Smooth muscle cell (in vitro differentiated cells): ENCODE measurements at regions not wholly inside any gene's neighbourhood (a gene's known extent, or its start where the extent isn't known, plus 50 kb on each side); places are given as distances from the start of the nearest gene placed in this dataset.

ENCODE experiments used
- DNase-seq: peaks from one replicate; lab custom pipeline; 2025; ENCODE audit not compliant: unreplicated experiment; lab: John Stamatoyannopoulos, UW
- H2AFZ ChIP-seq: fragments of 200-600 bp; sonication (generic); 2 replicates; pipeline ENCODE4 v1.6.0; 2016; ENCODE audit warnings: antibody characterized with exemption, low read depth, mild to moderate bottlenecking
- H3F3A ChIP-seq: fragments of 200-600 bp; sonication (generic); 2 replicates; pipeline ENCODE4 v1.6.0; 2017; ENCODE audit warnings: antibody characterized with exemption, low read depth
- H3K27ac ChIP-seq: fragments of 200-600 bp; sonication (generic); 2 replicates; pipeline ENCODE4 v1.5.1; 2016; ENCODE audit warnings: low read depth, mild to moderate bottlenecking
- H3K27me3 ChIP-seq: fragments of 200-600 bp; sonication (generic); 2 replicates; pipeline ENCODE4 v1.6.1; 2016; ENCODE audit warnings: low read depth, mild to moderate bottlenecking
- H3K36me3 ChIP-seq: fragments of 200-600 bp; sonication (generic); 2 replicates; pipeline ENCODE4 v1.5.1; 2016; ENCODE audit warnings: low read depth
- H3K4me1 ChIP-seq: fragments of 200-600 bp; sonication (generic); 2 replicates; pipeline ENCODE4 v1.5.1; 2016; ENCODE audit warnings: low read depth
- H3K4me2 ChIP-seq: fragments of 200-600 bp; sonication (generic); 2 replicates; pipeline ENCODE4 v1.6.0; 2016; ENCODE audit warnings: mild to moderate bottlenecking
- H3K4me3 ChIP-seq: fragments of 200-600 bp; sonication (generic); 2 replicates; pipeline ENCODE4 v1.5.1; 2016; ENCODE audit warnings: mild to moderate bottlenecking
- H3K79me2 ChIP-seq: fragments of 200-600 bp; sonication (generic); 2 replicates; pipeline ENCODE4 v1.6.0; 2016; ENCODE audit warnings: low read depth, mild to moderate bottlenecking
- H3K9ac ChIP-seq: fragments of 200-600 bp; sonication (generic); 2 replicates; pipeline ENCODE4 v1.6.0; 2016; ENCODE audit warnings: low read depth
- H3K9me3 ChIP-seq: fragments of 200-600 bp; sonication (generic); replicated peaks from 2 replicates; pipeline ENCODE4 v1.5.1; 2016; ENCODE audit warnings: low read depth
- H4K20me1 ChIP-seq: fragments of 200-600 bp; sonication (generic); 2 replicates; pipeline ENCODE4 v1.6.0; 2016; ENCODE audit warnings: low read depth
- CTCF ChIP-seq: fragments of 200-600 bp; sonication (generic); IDR thresholded peaks from 2 replicates; pipeline ENCODE4 v1.5.1; 2017; ENCODE audit warnings: borderline replicate concordance, mild to moderate bottlenecking, antibody characterized with exemption; ENCODE audit not compliant: insufficient read depth, poor library complexity, severe bottlenecking
- WGBS: methylation state at CpG from one replicate; pipeline ENCODE4 v1.1.7; 2016; ENCODE audit warnings: low lambda C conversion rate; 5-methylcytosine and 5-hydroxymethylcytosine counted together

- DNase-seq: no peak
- no peak for TF ChIP-seq CTCF
- Histone ChIP-seq H3K4me3 (no peak overlapping the region), H3F3A (peaks cover 5% of the 10 kb centered on the region), H3K79me2 (no peaks in the 10 kb centered on the region), H2AFZ (no peak overlapping the region), H4K20me1 (no peaks in the 10 kb centered on the region), H3K27me3 (no peaks in the 10 kb centered on the region), H3K9me3 (no peaks in the 10 kb centered on the region), H3K27ac (peak overlapping the region; percentile 3), H3K36me3 (no peaks in the 10 kb centered on the region), H3K4me2 (no peak overlapping the region), H3K9ac (no peak overlapping the region), H3K4me1 (peaks cover 8% of the 10 kb centered on the region)
- 65% methylated on average over 3 of the region's 3 CpGs for WGBS
Observed at GRCh38 chr20:53786071-53786444, 192.4 kb upstream of the ZNF217 start.

- Histone ChIP-seq H3K4me3 (no peak overlapping the region), H3K9me3 (no peaks in the 10 kb centered on the region), H3K27me3 (no peaks in the 10 kb centered on the region), H3K27ac (no peak overlapping the region), H3K4me2 (no peak overlapping the region), H3K4me1 (peaks cover 8% of the 10 kb centered on the region), H4K20me1 (no peaks in the 10 kb centered on the region), H3F3A (peaks cover 5% of the 10 kb centered on the region), H3K79me2 (no peaks in the 10 kb centered on the region), H2AFZ (no peak overlapping the region), H3K9ac (no peak overlapping the region), H3K36me3 (no peaks in the 10 kb centered on the region)
- WGBS: 98% methylated on average over 3 of the region's 3 CpGs
- DNase-seq: no peak
- TF ChIP-seq CTCF: no peak
Observed at GRCh38 chr20:53785320-53785719, 191.7 kb upstream of the ZNF217 start.

GRCh38 chr20:53783768-53784167 lies 190.1 kb upstream of the ZNF217 start:
- no peaks in the 10 kb centered on the region for H3F3A ChIP-seq
- H3K9me3 ChIP-seq: no peaks in the 10 kb centered on the region
- WGBS: 93% methylated on average over 3 of the region's 3 CpGs
- no peak overlapping the region for H2AFZ ChIP-seq
- no peaks in the 10 kb centered on the region for H3K27me3 ChIP-seq
- TF ChIP-seq CTCF: no peak
- no peaks in the 10 kb centered on the region for H3K79me2 ChIP-seq
- H3K27ac ChIP-seq: no peak overlapping the region
- H3K9ac ChIP-seq: no peak overlapping the region
- no peaks in the 10 kb centered on the region for H4K20me1 ChIP-seq
- H3K4me1 ChIP-seq: no peaks in the 10 kb centered on the region
- no peaks in the 10 kb centered on the region for H3K36me3 ChIP-seq
- DNase-seq: no peak
- H3K4me2 ChIP-seq: no peak overlapping the region
- no peak overlapping the region for H3K4me3 ChIP-seq

GRCh38 chr20:53782612-53783246 lies 189.1 kb upstream of the ZNF217 start:
- DNase-seq: no peak
- no peaks in the 10 kb centered on the region for H3K9me3 ChIP-seq
- no peak for TF ChIP-seq CTCF
- no peaks in the 10 kb centered on the region for H3K4me1 ChIP-seq
- H3K79me2 ChIP-seq: no peaks in the 10 kb centered on the region
- no peak overlapping the region for H3K4me3 ChIP-seq
- no peaks in the 10 kb centered on the region for H3K27me3 ChIP-seq
- no peak overlapping the region for H2AFZ ChIP-seq
- no peaks in the 10 kb centered on the region for H4K20me1 ChIP-seq
- no peak overlapping the region for H3K4me2 ChIP-seq
- H3K9ac ChIP-seq: no peak overlapping the region
- no peaks in the 10 kb centered on the region for H3K36me3 ChIP-seq
- no peak overlapping the region for H3K27ac ChIP-seq
- WGBS: 93% methylated on average over 4 of the region's 4 CpGs
- H3F3A ChIP-seq: no peaks in the 10 kb centered on the region
